Vagina (tissue), 2 donors: ENCODE measurements at regions not wholly inside any gene's neighbourhood (a gene's known extent, or its start where the extent isn't known, plus 50 kb on each side); places are given as distances from the start of the nearest gene placed in this dataset.

Experiments
- CTCF ChIP-seq, 3 experiments: fragments of 450-650 bp in 2 of 3; fragments of 200-600 bp in 1 of 3; sonication (generic) in 1 of 3; IDR thresholded peaks; one replicate each; pipeline ENCODE4 v1.5.1; 2017 to 2019; ENCODE audit warnings: antibody characterized with exemption in 3 of 3, mild to moderate bottlenecking in 2 of 3, moderate library complexity in 2 of 3
- POLR2A ChIP-seq, 2 donors: fragments of 450-650 bp; IDR thresholded peaks; one replicate each; pipeline ENCODE4 v1.6.1; 2017; ENCODE audit warnings: antibody characterized with exemption in 2 of 2, mild to moderate bottlenecking in 2 of 2, moderate library complexity in 2 of 2
- POLR2AphosphoS5 ChIP-seq, 2 donors: sonication (generic); formaldehyde crosslinking; IDR thresholded peaks; one replicate each; pipeline ENCODE4 v1.9.0; 2017; ENCODE audit warnings: antibody characterized with exemption in 2 of 2, mild to moderate bottlenecking in 2 of 2, low read depth in 1 of 2; ENCODE audit not compliant: insufficient read depth in 1 of 2

GRCh38 chr5:36390640-36391039 is 88.9 kb upstream of the RANBP3L start:
- TF ChIP-seq CTCF (IDR thresholded peaks at IDR 0.05) (no peak), POLR2A (IDR thresholded peaks at IDR 0.05) (no peak), POLR2AphosphoS5 (IDR thresholded peaks at IDR 0.05; ENCODE audit: insufficient read depth in 1 of 2, low read depth in 1 of 2) (no peak)
